Fibroblast of lung (primary cell): ENCODE measurements at regions not wholly inside any gene's neighbourhood (a gene's known extent, or its start where the extent isn't known, plus 50 kb on each side); places are given as distances from the start of the nearest gene placed in this dataset.

Experiments
- DNase-seq, 2 donors: peaks; one replicate each; pipeline versions ENCODE4 v3.0.0 to v3.0.0-alpha.2; 2010; ENCODE audit warnings: low read depth in 2 of 2
- H2AFZ ChIP-seq: 2 replicates; pipeline ENCODE4 v1.5.1; 2012; ENCODE audit warnings: low read length, control low read depth, inconsistent platforms
- H3K27ac ChIP-seq: 2 replicates; pipeline ENCODE4 v1.5.1; 2011; ENCODE audit warnings: low read length, control low read depth; ENCODE audit not compliant: insufficient read depth
- H3K27me3 ChIP-seq: 2 replicates; pipeline ENCODE4 v1.5.1; 2011; ENCODE audit warnings: mild to moderate bottlenecking, low read length; ENCODE audit not compliant: control insufficient read depth, insufficient read depth
- H3K36me3 ChIP-seq: 2 replicates; pipeline ENCODE4 v1.5.1; 2011; ENCODE audit warnings: low read length; ENCODE audit not compliant: control insufficient read depth, insufficient read depth
- H3K4me1 ChIP-seq: 2 replicates; pipeline ENCODE4 v1.5.1; 2011; ENCODE audit warnings: low read length; ENCODE audit not compliant: control insufficient read depth, insufficient read depth; ENCODE audit errors: extremely low read depth
- H3K4me2 ChIP-seq: 2 replicates; pipeline ENCODE4 v1.5.1; 2011; ENCODE audit warnings: low read length, control low read depth; ENCODE audit not compliant: insufficient read depth; ENCODE audit errors: extremely low read depth
- H3K4me3 ChIP-seq, 4 experiments: fragments of 200-600 bp in 1 of 4; sonication (generic) in 1 of 4; replicated peaks in 1 of 4; 2 replicates each; pipeline ENCODE4 v1.5.1; 2011 to 2016; ENCODE audit warnings: low read length in 4 of 4, low read depth in 3 of 4, mild to moderate bottlenecking in 3 of 4, control low read depth in 2 of 4, inconsistent platforms in 1 of 4, mixed read lengths in 1 of 4; ENCODE audit not compliant: insufficient read depth in 1 of 4; ENCODE audit errors: control extremely low read depth in 1 of 4
- H3K79me2 ChIP-seq: 2 replicates; pipeline ENCODE4 v1.5.1; 2012; ENCODE audit warnings: mild to moderate bottlenecking, low read length, inconsistent platforms; ENCODE audit not compliant: control insufficient read depth, insufficient read depth
- H3K9ac ChIP-seq: 2 replicates; pipeline ENCODE4 v1.5.1; 2011; ENCODE audit warnings: mild to moderate bottlenecking, low read length, control low read depth; ENCODE audit not compliant: insufficient read depth
- H3K9me3 ChIP-seq: 2 replicates; pipeline ENCODE4 v1.5.1; 2012; ENCODE audit warnings: low read depth, low read length; ENCODE audit not compliant: control insufficient read depth, insufficient read depth
- H4K20me1 ChIP-seq: 2 replicates; pipeline ENCODE4 v1.5.1; 2011; ENCODE audit warnings: low read length; ENCODE audit not compliant: control insufficient read depth, insufficient read depth; ENCODE audit errors: extremely low read depth
- EZH2 ChIP-seq: IDR thresholded peaks from 2 replicates; pipeline ENCODE4 v1.5.1; 2012; ENCODE audit warnings: low read length, control low read depth, mild to moderate bottlenecking; ENCODE audit errors: missing control alignments
- TF ChIP-seq, protein P1 (sequence below), 2 donors: IDR thresholded peaks in 1 of 2; conservative IDR thresholded peaks in 1 of 2; 1 replicate in 1 of 2; 2 replicates in 1 of 2; pipeline ENCODE4 v1.5.1; 2011 to 2012; ENCODE audit warnings: low read length in 2 of 2, control low read depth in 1 of 2, inconsistent platforms in 1 of 2, low read depth in 1 of 2, mild to moderate bottlenecking in 1 of 2

DNA sequence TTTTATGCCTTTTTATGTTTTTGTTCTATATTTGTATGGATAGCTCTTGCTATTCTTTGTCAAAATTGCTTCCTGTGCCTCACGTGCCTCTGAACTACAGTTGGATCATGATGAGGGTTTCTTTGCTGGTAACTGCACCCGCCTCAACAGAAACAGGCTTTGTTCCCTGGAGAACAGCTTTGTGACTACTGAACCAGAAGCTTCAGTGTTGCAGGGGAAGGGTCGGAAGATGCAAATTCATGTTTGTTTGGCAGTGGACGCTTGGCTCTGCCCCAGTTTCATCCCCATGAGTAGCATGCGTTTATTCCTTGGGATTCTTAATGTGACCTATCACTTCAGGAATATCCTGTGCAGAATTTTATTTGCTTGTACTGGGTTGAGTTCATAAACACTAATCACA is 959.1 kb upstream of the WWC1 start:
- H3K36me3 ChIP-seq = no peaks in the 10 kb centered on the region
- no peak overlapping the region for H3K4me3 ChIP-seq
- no peak overlapping the region for H3K9ac ChIP-seq
- no peak overlapping the region for H3K27ac ChIP-seq
- H2AFZ ChIP-seq = no peak overlapping the region
- H3K4me1 ChIP-seq = no peaks in the 10 kb centered on the region
- H3K27me3 ChIP-seq = no peaks in the 10 kb centered on the region
- TF ChIP-seq, protein P1, sequence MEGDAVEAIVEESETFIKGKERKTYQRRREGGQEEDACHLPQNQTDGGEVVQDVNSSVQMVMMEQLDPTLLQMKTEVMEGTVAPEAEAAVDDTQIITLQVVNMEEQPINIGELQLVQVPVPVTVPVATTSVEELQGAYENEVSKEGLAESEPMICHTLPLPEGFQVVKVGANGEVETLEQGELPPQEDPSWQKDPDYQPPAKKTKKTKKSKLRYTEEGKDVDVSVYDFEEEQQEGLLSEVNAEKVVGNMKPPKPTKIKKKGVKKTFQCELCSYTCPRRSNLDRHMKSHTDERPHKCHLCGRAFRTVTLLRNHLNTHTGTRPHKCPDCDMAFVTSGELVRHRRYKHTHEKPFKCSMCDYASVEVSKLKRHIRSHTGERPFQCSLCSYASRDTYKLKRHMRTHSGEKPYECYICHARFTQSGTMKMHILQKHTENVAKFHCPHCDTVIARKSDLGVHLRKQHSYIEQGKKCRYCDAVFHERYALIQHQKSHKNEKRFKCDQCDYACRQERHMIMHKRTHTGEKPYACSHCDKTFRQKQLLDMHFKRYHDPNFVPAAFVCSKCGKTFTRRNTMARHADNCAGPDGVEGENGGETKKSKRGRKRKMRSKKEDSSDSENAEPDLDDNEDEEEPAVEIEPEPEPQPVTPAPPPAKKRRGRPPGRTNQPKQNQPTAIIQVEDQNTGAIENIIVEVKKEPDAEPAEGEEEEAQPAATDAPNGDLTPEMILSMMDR (conservative IDR thresholded peaks at IDR 0.05 in 1 of 2, IDR thresholded peaks at IDR 0.05 in 1 of 2; ENCODE audit: low read depth in 1 of 2, low read length in 2 of 2) = no peak
- no peak for TF ChIP-seq EZH2
- no peak overlapping the region for H3K4me2 ChIP-seq
- no peak for DNase-seq
- H3K9me3 ChIP-seq = no peaks in the 10 kb centered on the region
- H4K20me1 ChIP-seq = no peaks in the 10 kb centered on the region
- H3K79me2 ChIP-seq = no peaks in the 10 kb centered on the region

- Histone ChIP-seq H3K79me2 (no peaks in the 10 kb centered on the region), H4K20me1 (no peaks in the 10 kb centered on the region), H3K36me3 (no peaks in the 10 kb centered on the region), H3K9ac (no peak overlapping the region), H2AFZ (no peak overlapping the region), H3K4me1 (no peaks in the 10 kb centered on the region), H3K27me3 (no peaks in the 10 kb centered on the region), H3K9me3 (no peaks in the 10 kb centered on the region), H3K4me3 (no peak overlapping the region), H3K27ac (no peak overlapping the region), H3K4me2 (no peak overlapping the region)
- no peak for TF ChIP-seq EZH2
- TF ChIP-seq, protein P1 (conservative IDR thresholded peaks at IDR 0.05 in 1 of 2, IDR thresholded peaks at IDR 0.05 in 1 of 2; ENCODE audit: low read depth in 1 of 2, low read length in 2 of 2) = no peak
- no peak for DNase-seq
Observed at GRCh38 chr5:167336161-167336560, 955.3 kb upstream of the WWC1 start.

GRCh38 chr5:167339205-167339604 is 952.2 kb upstream of the WWC1 start:
- H3K36me3 ChIP-seq = no peaks in the 10 kb centered on the region
- H3K4me3 ChIP-seq = no peak overlapping the region
- no peak overlapping the region for H3K27ac ChIP-seq
- no peak for TF ChIP-seq EZH2
- H3K79me2 ChIP-seq = no peaks in the 10 kb centered on the region
- no peaks in the 10 kb centered on the region for H3K4me1 ChIP-seq
- DNase-seq = peak in 1 of 2 donors; percentile 15
- H3K9ac ChIP-seq = no peak overlapping the region
- H4K20me1 ChIP-seq = no peaks in the 10 kb centered on the region
- no peaks in the 10 kb centered on the region for H3K9me3 ChIP-seq
- no peaks in the 10 kb centered on the region for H3K27me3 ChIP-seq
- H3K4me2 ChIP-seq = no peak overlapping the region
- H2AFZ ChIP-seq = no peak overlapping the region
